GM18508 (cell line): ENCODE measurements at regions not wholly inside any gene's neighbourhood (a gene's known extent, or its start where the extent isn't known, plus 50 kb on each side); places are given as distances from the start of the nearest gene placed in this dataset.
"Not testable (repeated sequence)": the region's sequence is repeated elsewhere in the genome, so short reads cannot be mapped to it uniquely, and the experiment has no call there.

Source experiments
- ATAC-seq: cut with Tn5 transposase; IDR thresholded peaks from one replicate; pipeline ENCODE4 v1.9.1; 2021; ENCODE audit warnings: moderate number of reproducible peaks; ENCODE audit not compliant: insufficient read depth, unreplicated experiment

- ATAC-seq: no peak
These were observed 107.2 kb upstream of the LYZL2 start for GRCh38 chr10:30736685-30737232.

GRCh38 chr10:30734901-30735300 lies 105.3 kb upstream of the LYZL2 start:
- no peak for ATAC-seq

GRCh38 chr10:30732671-30733070 lies 103.1 kb upstream of the LYZL2 start:
- no peak for ATAC-seq

DNA sequence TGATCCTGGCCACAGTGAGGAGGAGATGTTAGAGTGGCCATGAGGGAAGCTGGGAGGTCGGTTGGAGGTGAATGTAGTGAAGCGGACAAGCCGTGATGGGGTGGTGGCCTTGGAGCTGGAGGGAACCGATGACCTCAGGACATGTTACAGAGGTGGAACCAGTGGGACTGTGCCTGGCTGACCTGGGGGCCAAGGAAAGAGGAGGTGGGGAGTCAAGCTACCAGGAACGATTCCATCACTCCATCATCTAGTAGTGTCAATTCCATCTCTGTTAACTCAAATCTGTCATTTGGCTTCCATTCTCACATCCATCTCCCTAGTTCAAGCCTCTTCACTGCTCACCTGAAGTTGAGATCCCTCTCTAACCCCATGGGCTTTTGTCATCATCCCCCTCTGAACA lies 102.4 kb upstream of the LYZL2 start:
- no peak for ATAC-seq

DNA sequence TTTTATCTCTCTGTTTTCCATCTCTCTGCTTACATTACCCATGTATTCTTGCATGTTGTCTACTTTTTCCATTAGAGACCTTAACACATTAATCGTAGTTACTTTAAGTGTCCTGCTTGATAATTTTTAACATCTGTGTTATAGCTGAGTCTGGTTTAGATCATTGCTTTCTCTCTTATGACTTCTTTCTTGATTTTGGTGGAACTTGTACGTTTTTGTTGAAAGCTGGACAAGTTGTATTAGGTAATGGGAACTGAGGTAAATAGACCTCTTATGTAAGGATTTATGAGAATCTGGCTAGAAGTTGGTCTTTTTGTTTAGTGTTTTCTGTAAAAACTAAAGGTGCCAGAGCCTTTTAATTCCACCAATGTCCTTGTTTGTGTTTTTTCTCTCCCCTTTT lies 100.8 kb upstream of the LYZL2 start:
- ATAC-seq: no peak

DNA sequence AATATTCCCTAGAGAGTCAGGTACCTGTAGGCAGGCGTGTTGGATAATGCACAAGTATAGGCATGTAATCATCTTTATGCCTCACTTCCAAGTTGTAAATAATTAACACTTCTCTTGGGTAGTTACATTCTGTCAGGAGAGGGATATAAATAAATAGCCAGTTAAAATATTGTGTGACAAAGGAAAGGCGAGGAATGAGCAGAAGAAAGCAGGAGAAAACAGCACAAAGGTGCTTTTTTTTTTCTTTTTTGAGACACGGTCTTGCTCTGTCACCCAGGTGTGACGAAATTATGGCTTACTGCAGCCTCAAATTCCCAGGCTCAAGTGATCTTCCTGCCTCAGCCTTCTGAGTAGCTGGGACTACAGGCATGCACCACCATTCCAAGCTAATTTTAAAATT lies 99.2 kb upstream of the LYZL2 start:
- no peak for ATAC-seq

GRCh38 chr10:30728127-30728526 lies 98.6 kb upstream of the LYZL2 start:
- no peak for ATAC-seq

DNA sequence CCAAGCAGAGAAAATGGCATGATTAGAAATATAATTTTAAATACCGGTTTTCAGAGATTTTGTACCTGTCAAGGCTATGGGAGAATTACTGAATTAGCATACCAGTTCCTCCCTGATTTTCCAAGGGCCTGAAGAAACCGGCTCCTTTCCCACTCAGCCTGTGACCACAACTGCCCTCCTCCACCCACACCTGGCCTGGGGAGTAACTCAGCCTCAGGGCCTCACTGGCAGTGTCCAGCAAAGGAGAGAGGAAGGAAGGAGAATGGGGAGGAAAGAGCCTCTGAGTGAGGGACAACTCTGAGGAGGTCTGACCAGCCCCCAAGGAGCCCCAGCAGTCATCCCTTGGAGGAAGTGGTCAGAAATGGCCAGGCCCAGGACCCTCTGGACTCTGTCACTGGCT lies 98.0 kb upstream of the LYZL2 start:
- ATAC-seq: no peak

GRCh38 chr10:30726783-30727414 lies 97.3 kb upstream of the LYZL2 start:
- peak; percentile 66 for ATAC-seq

DNA sequence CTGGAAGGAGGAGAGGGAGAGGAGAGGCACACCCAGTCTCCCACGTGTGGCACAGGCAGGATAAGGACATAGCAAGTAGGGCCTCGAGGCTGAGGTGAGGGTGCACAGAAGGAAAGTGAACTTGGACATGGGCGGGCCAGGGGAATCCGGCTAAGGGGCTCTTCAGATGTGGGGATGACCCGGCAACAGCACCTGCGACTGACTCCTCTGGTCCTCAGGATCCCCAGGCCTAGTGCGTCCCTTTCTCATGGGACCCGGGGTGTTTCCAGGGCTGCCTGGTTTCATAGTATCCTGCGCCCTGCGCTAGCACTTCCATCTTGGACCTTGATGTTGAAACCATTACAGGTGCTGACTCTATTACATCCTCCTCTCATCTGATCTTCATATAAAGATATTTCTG lies 96.1 kb upstream of the LYZL2 start:
- no peak for ATAC-seq

DNA sequence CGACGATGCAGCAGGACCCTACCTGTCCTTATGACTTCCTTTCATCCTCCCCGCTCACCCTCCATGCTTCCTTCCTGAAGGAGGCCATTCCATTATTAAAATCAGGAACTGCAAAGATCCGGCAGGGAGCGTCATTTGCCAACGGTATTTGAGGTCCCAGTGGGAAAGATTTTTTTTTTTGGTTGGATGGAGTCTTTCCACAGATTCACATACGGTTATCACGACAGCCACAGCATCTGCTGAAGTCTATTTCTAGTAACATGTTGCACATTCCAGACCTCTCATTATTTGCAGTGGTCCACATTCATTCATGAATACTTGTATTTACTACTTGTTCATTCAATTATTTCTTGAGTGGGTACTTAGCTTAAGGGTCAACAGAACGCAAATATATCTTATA lies 94.7 kb upstream of the LYZL2 start:
- ATAC-seq: no peak

- ATAC-seq: no peak
These were observed 93.5 kb upstream of the LYZL2 start for GRCh38 chr10:30722956-30723620.

DNA sequence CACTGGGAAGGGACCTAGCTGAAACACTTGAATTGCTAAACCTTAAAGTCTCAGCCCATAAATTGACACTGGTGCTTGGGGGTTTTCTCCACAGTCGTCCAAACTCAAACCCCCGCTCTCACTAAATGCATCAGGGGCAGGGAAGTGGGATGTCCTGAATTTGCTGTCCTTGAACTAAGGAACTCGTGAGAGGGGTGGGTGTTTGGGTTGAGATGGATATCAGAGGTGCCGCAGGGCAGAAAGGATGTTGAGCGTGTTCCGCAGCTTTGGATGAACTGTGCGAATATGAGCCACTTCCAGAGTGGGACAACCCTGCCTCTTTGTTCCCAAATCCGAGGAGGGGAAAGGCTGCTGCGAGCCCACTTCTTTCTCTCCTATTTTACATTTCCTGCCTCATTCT lies 90.3 kb upstream of the LYZL2 start:
- ATAC-seq: no peak

- no peak for ATAC-seq
These were observed 80.3 kb upstream of the LYZL2 start for GRCh38 chr10:30709700-30710358.

DNA sequence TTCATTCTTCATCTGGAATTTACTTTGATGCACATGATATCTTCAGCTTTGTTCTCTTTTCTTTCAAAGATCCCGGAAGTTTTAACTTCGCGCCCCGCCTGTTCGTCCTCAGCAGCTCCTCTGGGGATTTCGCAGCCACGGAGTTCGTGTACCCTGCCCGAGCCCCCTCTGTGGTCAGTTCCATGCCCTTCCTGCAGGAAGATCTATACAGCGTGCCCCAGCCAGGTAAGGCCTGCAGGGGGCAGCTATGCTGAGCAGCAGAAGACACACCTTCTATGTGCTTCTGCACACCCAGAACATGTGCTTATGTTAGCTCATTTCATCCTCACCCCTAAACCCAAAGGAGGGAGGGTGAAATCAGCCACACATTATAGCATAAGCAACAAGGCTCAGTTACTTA lies 79.7 kb upstream of the LYZL2 start:
- no peak for ATAC-seq

- ATAC-seq: no peak
These were observed 78.7 kb upstream of the LYZL2 start for GRCh38 chr10:30708234-30708633.

DNA sequence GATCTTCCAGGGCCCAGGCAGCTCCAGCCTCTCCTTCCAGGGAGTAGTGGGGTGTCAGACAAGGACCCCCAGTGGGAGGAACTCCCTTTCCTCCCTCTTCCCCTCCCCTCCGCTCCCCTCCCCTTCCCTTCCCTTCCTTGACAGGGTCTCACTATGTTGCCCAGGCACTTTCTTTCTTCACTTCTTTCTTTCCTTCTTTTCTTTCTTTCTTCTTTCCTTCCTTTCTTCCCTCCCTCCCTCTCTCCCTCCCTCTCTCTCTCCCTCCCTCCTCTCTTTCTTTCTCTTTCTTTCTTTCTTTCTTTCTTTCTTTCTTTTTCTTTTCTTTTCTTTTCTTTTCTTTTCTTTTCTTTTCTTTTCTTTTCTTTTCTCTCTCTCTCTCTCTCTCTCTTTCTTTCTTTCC lies 76.6 kb upstream of the LYZL2 start:
- ATAC-seq: not testable (repeated sequence)

- ATAC-seq: peak; percentile 11
These were observed 76.1 kb upstream of the LYZL2 start for GRCh38 chr10:30705625-30706149.

DNA sequence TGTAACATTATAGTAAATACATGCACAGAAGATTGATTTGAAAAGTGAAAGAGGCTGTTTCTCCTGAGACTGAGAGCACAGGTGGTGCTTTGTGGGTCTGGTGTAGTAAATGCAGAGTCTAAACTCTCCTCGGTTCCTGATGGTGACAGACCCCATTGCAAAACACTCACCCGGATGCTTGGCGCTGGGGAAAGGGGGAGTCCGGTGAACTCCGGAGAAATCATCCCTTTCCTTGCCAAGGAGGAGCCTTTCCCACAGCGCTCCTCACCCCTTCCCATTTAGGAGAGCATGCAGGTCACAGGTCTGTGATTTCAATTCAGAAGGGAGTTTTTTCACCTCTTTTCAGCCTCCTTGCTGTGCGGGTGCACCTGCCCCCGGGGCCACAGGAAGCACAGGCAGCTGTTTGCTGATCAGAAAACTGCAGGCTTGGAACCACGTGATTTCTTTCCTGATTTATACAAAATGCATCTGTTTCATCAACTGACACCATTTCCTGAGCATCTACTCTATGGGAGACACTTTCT lies 75.6 kb upstream of the LYZL2 start:
- ATAC-seq: peak; percentile 31

DNA sequence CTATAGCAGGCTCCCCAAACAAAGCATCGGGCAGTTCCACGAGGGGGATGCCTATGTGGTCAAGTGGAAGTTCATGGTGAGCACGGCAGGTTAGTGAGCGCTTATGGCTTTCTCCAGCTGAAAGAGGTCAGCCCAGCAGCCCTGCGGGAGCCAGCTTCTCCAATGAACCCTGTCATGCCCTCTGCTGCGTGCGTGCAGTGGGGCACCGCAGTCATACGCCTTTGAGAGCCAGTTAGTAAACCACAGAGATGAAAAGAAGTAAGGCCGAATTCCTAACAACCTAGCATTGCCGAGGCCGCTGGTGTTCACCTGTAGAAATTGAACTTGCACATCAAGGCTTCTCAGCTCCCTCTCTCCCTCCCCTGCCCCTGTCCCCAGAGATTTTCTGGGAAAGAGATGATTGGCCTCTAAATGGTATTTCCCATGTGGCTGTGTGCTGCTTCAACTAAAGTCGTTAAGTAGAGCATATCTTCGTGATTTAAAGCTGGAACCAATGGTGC lies 75.1 kb upstream of the LYZL2 start:
- not testable (repeated sequence) for ATAC-seq
